Heart left ventricle (tissue), 16 donors: ENCODE measurements at regions not wholly inside any gene's neighbourhood (a gene's known extent, or its start where the extent isn't known, plus 50 kb on each side); places are given as distances from the start of the nearest gene placed in this dataset.

Source experiments
- ATAC-seq, 4 donors: fragments of 200-7000 bp; cut with Tn5 transposase; one replicate each; pipeline ENCODE4 v1.9.1; 2020 to 2022; ENCODE audit warnings: moderate library complexity in 4 of 4, mild to moderate bottlenecking in 3 of 4, moderate number of reproducible peaks in 1 of 4
- DNase-seq, 5 donors: peaks; one replicate each; pipeline ENCODE4 v3.0.0-alpha.2; 2020
- H3K27ac ChIP-seq, 12 donors: fragments of 200-600 bp; sonication (generic) in 4 of 12; one replicate each; pipeline versions ENCODE4 v1.5.0 to v1.8.0; 2016 to 2022; ENCODE audit warnings: mild to moderate bottlenecking in 2 of 12
- H3K27me3 ChIP-seq, 9 donors: fragments of 200-600 bp; sonication (generic) in 2 of 9; one replicate each; pipeline versions ENCODE4 v1.5.1 to v1.8.0; 2016 to 2022; ENCODE audit warnings: mild to moderate bottlenecking in 3 of 9
- H3K36me3 ChIP-seq, 9 donors: fragments of 200-600 bp; sonication (generic) in 2 of 9; one replicate each; pipeline versions ENCODE4 v1.5.0 to v1.8.0; 2018 to 2022; ENCODE audit warnings: mild to moderate bottlenecking in 2 of 9
- H3K4me1 ChIP-seq, 12 donors: fragments of 200-600 bp; sonication (generic) in 4 of 12; one replicate each; pipeline versions ENCODE4 v1.5.0 to v1.8.0; 2016 to 2022; ENCODE audit warnings: mild to moderate bottlenecking in 3 of 12
- H3K4me3 ChIP-seq, 12 donors: fragments of 200-600 bp; sonication (generic) in 4 of 12; one replicate each; pipeline versions ENCODE4 v1.5.0 to v1.8.0; 2017 to 2022; ENCODE audit warnings: mild to moderate bottlenecking in 9 of 12, moderate library complexity in 4 of 12
- H3K9me3 ChIP-seq, 12 donors: fragments of 200-600 bp; sonication (generic) in 4 of 12; one replicate each; pipeline versions ENCODE4 v1.5.0 to v1.8.0; 2016 to 2022; ENCODE audit warnings: mild to moderate bottlenecking in 1 of 12
- CTCF ChIP-seq, 12 donors: fragments of 200-600 bp; sonication (generic) in 4 of 12; IDR thresholded peaks; one replicate each; pipeline versions ENCODE4 v1.5.0 to v1.8.0; 2018 to 2022; ENCODE audit warnings: antibody characterized with exemption in 12 of 12, mild to moderate bottlenecking in 5 of 12
- POLR2A ChIP-seq, 2 donors: fragments of 450-650 bp; IDR thresholded peaks; one replicate each; pipeline ENCODE4 v1.6.1; 2017; ENCODE audit warnings: antibody characterized with exemption in 2 of 2, mild to moderate bottlenecking in 2 of 2, moderate library complexity in 2 of 2
- WGBS, 4 donors: extraction: QIAGEN DNeasy Blood & Tissue Kit in 2 of 4; methylation state at CpG; one replicate each; pipeline versions ENCODE4 v1.1.5 to v1.1.7; 2013 to 2018; 5-methylcytosine and 5-hydroxymethylcytosine counted together
- intact Hi-C, 10 donors: fragments of 100-400 bp; cut with DNase I; formaldehyde crosslinking; loops; one replicate each; pipeline versions ENCODE4 v1.11.1 to v1.14.2; 2022
- donor health status: ischemic (EF 13 %, LVEDD 7.1; RV severe dilation, severe dysfunction).
- donor health status: healthy with polysubstance abuse.
- donor health status: DM: no; HTN: yes; CAD: no.
- donor health status: DM: no; HTN: no; CAD: no.
- donor health status: ischemic (EF 25% LVEDD 6.9; RV normal size, moderate dysfunction).
- donor health status: ischemic (EF 25% LVEDD 5.7; RV mildly dilated, moderate dysfunction).
- donor health status: healthy.
- donor health status: DM: yes; HTN: yes; CAD: no.
- donor health status: ischemic (EF 35%, LVEDD 5.7; RV mildly dilated, moderate dysfunction).
- donor health status: nonischemic (EF 11% LVEDD 7.7; RV severe dilation, severe dysfunction).
- donor health status: DM: yes; HTN: yes; CAD: no.
- donor health status: PGD.
- donor health status: ischemic (EF 29% LVEDD 5.4; RV normal size, mild dysfunction).
- donor health status: nonischemic (EF 23%, LVEDD 6.1; RV moderate dilation, normal function).

DNA sequence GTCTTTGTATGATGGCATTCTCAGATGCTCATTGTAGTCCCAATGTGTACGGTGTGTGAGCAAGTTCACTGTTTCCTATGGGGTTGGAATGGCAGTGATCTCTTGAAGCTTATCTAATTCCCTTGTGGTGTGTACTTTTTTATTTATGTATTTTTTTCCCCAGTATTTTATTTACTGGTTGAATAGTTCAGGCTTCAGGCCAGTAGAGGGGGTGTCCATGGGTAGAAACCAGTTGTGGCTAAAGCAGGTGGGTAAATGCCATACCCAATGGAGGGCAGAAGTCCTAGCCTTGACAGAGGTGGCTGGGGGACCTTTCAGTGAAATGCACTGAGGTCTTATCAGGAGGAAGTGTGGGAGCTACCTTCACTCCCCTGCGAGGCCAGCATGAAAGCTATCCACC is 351.4 kb upstream of the CWC22 start:
- H3K27ac ChIP-seq = no peak overlapping the region
- no peak for ATAC-seq
- no peak for DNase-seq
- H3K4me1 ChIP-seq = no peaks in the 10 kb centered on the region
- TF ChIP-seq CTCF (IDR thresholded peaks at IDR 0.05) (no peak), POLR2A (IDR thresholded peaks at IDR 0.05) (no peak)
- no peaks in the 10 kb centered on the region for H3K9me3 ChIP-seq
- H3K36me3 ChIP-seq = no peaks in the 10 kb centered on the region
- intact Hi-C loops = no loop called here
- H3K27me3 ChIP-seq = no peaks in the 10 kb centered on the region
- no peak overlapping the region for H3K4me3 ChIP-seq
- 50 to 63% (median 58%) methylated on average over 2 of the region's 2 CpGs for WGBS, 4 donors

DNA sequence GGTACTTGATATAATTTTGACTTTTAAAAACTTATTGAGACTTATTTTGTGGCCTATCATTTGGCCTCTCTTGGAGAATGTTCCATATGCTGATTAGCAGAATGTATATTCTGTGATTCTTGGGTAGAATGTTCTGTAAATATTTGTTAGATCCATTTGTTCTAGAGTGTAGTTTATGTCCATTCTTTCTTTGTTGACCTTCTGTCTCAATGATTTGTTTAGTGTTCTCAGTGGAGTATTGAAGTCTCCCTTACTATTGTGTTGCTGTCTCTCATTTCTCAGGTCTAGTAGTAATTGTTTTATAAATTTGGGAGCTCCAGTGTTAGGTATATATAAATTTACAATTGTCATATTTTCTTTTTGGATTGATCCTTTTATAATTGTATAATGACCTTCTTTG is 349.6 kb upstream of the CWC22 start:
- ATAC-seq = no peak
- no peak for DNase-seq
- no peak overlapping the region for H3K4me3 ChIP-seq
- no peak for TF ChIP-seq CTCF (IDR thresholded peaks at IDR 0.05)
- no peak for TF ChIP-seq POLR2A (IDR thresholded peaks at IDR 0.05)
- H3K9me3 ChIP-seq = no peaks in the 10 kb centered on the region
- no peak overlapping the region for H3K27ac ChIP-seq
- no peaks in the 10 kb centered on the region for H3K36me3 ChIP-seq
- no peaks in the 10 kb centered on the region for H3K4me1 ChIP-seq
- intact Hi-C loops = no loop called here
- no peaks in the 10 kb centered on the region for H3K27me3 ChIP-seq

- no peak for TF ChIP-seq POLR2A (IDR thresholded peaks at IDR 0.05)
- no peak for TF ChIP-seq CTCF (IDR thresholded peaks at IDR 0.05)
- Histone ChIP-seq H3K27ac (no peak overlapping the region), H3K9me3 (no peaks in the 10 kb centered on the region), H3K27me3 (no peaks in the 10 kb centered on the region), H3K36me3 (no peaks in the 10 kb centered on the region), H3K4me3 (no peak overlapping the region), H3K4me1 (no peaks in the 10 kb centered on the region)
- intact Hi-C loops = no loop called here
- ATAC-seq (no peak), DNase-seq (no peak)
- 35 to 55% (median 50%) methylated on average over 1 of the region's 1 CpG for WGBS, 4 donors
Observed at GRCh38 chr2:180352620-180353019, 345.5 kb upstream of the CWC22 start.

DNA sequence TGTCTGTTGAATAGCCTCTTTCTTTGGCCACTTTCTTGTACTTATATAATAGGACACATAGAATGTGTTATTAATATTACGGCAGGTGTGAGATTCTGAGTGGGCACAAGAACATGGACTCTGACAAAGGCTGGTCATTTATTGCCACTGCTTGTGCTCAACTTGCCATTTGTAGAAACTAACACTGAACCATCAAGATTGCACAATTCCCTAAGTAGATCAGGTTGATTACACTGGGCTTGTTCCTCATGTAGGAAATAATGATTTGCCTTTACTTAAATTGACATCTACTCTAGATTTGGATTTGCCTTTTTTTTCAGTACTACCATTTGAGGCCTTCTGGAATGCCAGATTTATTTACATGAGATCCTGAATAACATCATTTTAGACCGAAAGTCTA is 342.7 kb upstream of the CWC22 start:
- Histone ChIP-seq H3K4me3 (no peak overlapping the region), H3K9me3 (no peaks in the 10 kb centered on the region), H3K27me3 (no peaks in the 10 kb centered on the region), H3K36me3 (no peaks in the 10 kb centered on the region), H3K4me1 (no peaks in the 10 kb centered on the region), H3K27ac (no peak overlapping the region)
- no peak for TF ChIP-seq POLR2A (IDR thresholded peaks at IDR 0.05)
- TF ChIP-seq CTCF (IDR thresholded peaks at IDR 0.05) = no peak
- DNase-seq = no peak
- no peak for ATAC-seq
- 93 to 96% (median 95%) methylated on average over 2 of the region's 2 CpGs for WGBS, 4 donors
- intact Hi-C loops = no loop called here
